Activated B cell treated with CpG ODN at 0.5 μM for 24 hours (primary cell): ENCODE measurements at regions not wholly inside any gene's neighbourhood (a gene's known extent, or its start where the extent isn't known, plus 50 kb on each side); places are given as distances from the start of the nearest gene placed in this dataset.

ENCODE experiments used
- ATAC-seq: fragments of 200-7000 bp; cut with Tn5 transposase; one replicate; pipeline ENCODE4 v1.10.0; 2021; ENCODE audit warnings: low read depth, mild to moderate bottlenecking, moderate library complexity
- CTCF ChIA-PET: fragments of 350-600 bp; sonication (Branson Sonifier 250); formaldehyde crosslinking; loops from one replicate; lab custom pipeline; 2021; ENCODE audit warnings: antibody characterized with exemption; lab: Charles Lee
- POLR2A ChIA-PET: fragments of 350-600 bp; sonication (Branson Sonifier 250); formaldehyde crosslinking; loops from one replicate; lab custom pipeline; 2021; ENCODE audit warnings: antibody characterized with exemption; lab: Charles Lee
- DNase-seq: peaks from one replicate; pipeline ENCODE4 v3.0.0; 2022
- H3K27ac Mint-ChIP-seq: one replicate; pipeline ENCODE4 v1.8.0; 2020; ENCODE audit warnings: mixed read lengths
- H3K27me3 Mint-ChIP-seq: one replicate; pipeline ENCODE4 v1.8.0; 2021; ENCODE audit warnings: mixed read lengths
- H3K36me3 Mint-ChIP-seq: one replicate; pipeline ENCODE4 v1.8.0; 2021; ENCODE audit warnings: low read depth, mixed read lengths
- H3K4me1 Mint-ChIP-seq: one replicate; pipeline ENCODE4 v1.8.0; 2021; ENCODE audit warnings: mixed read lengths
- H3K4me3 Mint-ChIP-seq: one replicate; pipeline ENCODE4 v1.8.0; 2020; ENCODE audit warnings: mild to moderate bottlenecking, mixed read lengths
- H3K9me3 Mint-ChIP-seq: one replicate; pipeline ENCODE4 v1.8.0; 2020; ENCODE audit warnings: mixed read lengths
- CTCF ChIP-seq: fragments of 200-600 bp; IDR thresholded peaks from one replicate; pipeline ENCODE4 v1.8.0; 2022; ENCODE audit warnings: antibody characterized with exemption, mild to moderate bottlenecking
- intact Hi-C: fragments of 100-400 bp; cut with micrococcal nuclease; formaldehyde crosslinking; loops from one replicate; pipeline ENCODE4 v1.15.1; 2024

DNA sequence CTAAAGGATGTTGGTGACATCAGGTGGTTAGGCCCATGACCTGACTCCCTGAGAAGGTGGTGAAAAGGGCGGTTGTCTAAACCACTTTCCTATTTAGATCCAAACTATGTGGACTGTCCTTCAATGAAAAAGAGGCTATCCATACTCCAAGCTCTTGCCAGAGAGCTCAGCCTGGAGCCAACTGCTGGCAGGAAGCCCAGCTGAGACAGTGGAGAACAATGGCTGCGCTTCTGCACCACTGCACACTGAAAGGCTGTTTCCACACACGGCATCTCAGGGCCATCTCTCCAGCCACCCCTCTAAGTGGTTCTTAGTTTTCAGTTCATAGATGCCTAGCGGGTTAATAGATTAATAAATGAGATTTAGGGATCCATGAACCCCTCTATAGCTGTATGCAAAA is 488.8 kb upstream of the ZMIZ1 start:
- DNase-seq (no peak), ATAC-seq (no peak)
- Mint-ChIP-seq H3K36me3 (no peaks in the 10 kb centered on the region), H3K9me3 (no peaks in the 10 kb centered on the region), H3K4me3 (no peak overlapping the region), H3K4me1 (peaks cover 18% of the 10 kb centered on the region), H3K27me3 (no peaks in the 10 kb centered on the region), H3K27ac (no peak overlapping the region)
- ChIA-PET POLR2A (no interaction called here), CTCF (no interaction called here)
- intact Hi-C loops: loop anchor here (1.0 kb wide), 1 partner anchor 551 kb away; the partner anchor contains the start of gene POLR3A
- TF ChIP-seq CTCF: no peak

GRCh38 chr10:78581133-78581694 is 487.6 kb upstream of the ZMIZ1 start:
- POLR2A ChIA-PET: no interaction called here
- H3K9me3 Mint-ChIP-seq: no peaks in the 10 kb centered on the region
- ATAC-seq (no peak), DNase-seq (no peak)
- H3K4me3 Mint-ChIP-seq: no peak overlapping the region
- intact Hi-C loops: no loop called here
- H3K27me3 Mint-ChIP-seq: peaks cover 3% of the 10 kb centered on the region
- no peak for TF ChIP-seq CTCF
- no peaks in the 10 kb centered on the region for H3K36me3 Mint-ChIP-seq
- H3K4me1 Mint-ChIP-seq: peaks cover 18% of the 10 kb centered on the region
- H3K27ac Mint-ChIP-seq: no peak overlapping the region
- CTCF ChIA-PET: no interaction called here

DNA sequence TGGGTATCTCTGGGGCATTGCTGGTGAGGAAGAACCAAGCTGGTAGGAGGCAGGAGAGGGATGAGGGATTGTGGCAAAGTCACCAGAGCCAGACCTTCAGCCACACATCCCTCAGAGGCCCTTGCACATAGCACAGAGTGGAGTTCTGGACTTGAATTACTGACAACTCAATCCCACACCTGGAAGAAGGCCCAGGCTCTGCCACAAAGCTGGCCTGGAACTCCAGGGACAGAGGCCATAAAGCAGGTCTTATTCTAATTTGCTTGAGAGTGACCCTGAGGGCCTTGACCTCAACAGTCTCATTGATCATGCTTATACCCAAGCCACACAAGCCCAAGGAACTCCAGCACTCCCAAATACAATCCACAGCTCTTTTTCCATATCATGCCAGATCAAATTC is 486.2 kb upstream of the ZMIZ1 start:
- DNase-seq (no peak), ATAC-seq (no peak)
- Mint-ChIP-seq H3K27ac (no peak overlapping the region), H3K9me3 (no peaks in the 10 kb centered on the region), H3K27me3 (peaks cover 3% of the 10 kb centered on the region), H3K36me3 (no peaks in the 10 kb centered on the region), H3K4me1 (peaks cover 18% of the 10 kb centered on the region), H3K4me3 (no peak overlapping the region)
- intact Hi-C loops: no loop called here
- no peak for TF ChIP-seq CTCF
- ChIA-PET CTCF (no interaction called here), POLR2A (no interaction called here)

DNA sequence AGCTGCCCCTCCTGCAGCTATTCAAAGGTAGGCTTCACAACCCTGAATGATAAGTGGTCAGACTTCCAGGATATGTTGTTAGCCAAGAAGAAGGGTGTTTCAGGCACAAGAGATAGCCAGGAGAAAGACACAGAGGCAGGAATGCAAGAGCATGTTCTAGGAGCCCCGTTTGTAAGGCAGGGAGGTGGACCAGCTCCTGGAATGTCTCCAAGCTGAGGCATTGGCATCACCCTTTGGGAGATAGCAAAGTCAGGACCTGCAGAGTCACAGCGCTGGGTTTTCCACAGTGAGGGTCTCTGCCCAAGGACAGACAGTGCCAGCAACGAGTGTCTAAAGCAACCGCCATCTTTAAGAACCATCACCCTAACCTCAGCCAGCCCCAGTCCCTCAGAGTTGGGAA is 484.5 kb upstream of the ZMIZ1 start:
- no peak for TF ChIP-seq CTCF
- intact Hi-C loops: no loop called here
- Mint-ChIP-seq H3K36me3 (no peaks in the 10 kb centered on the region), H3K4me1 (peaks cover 4% of the 10 kb centered on the region), H3K27me3 (peaks cover 3% of the 10 kb centered on the region), H3K4me3 (no peak overlapping the region), H3K9me3 (no peaks in the 10 kb centered on the region), H3K27ac (no peak overlapping the region)
- CTCF ChIA-PET: no interaction called here
- DNase-seq: no peak
- ATAC-seq: no peak
- POLR2A ChIA-PET: no interaction called here

DNA sequence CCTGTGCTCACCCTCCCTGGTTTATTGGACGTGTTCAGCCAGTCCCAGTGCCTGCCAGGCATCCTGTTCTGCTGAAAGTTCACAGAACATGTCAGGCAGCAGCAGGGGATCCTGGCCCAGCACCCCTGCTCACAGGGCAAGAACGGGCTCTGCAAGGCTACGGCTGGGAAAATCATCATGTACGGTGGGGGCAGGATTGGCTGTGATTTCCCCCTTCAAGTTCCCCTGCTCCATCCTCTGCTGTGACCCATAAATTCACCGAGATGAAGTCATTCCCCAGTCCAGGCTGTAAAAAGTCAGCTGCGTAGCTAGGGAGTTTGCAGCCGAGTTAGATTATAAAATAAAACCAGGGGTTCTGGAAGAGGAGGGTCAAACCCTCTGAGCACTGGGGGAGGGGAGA is 484.1 kb upstream of the ZMIZ1 start:
- Mint-ChIP-seq H3K27me3 (peaks cover 3% of the 10 kb centered on the region), H3K4me1 (no peaks in the 10 kb centered on the region), H3K27ac (no peak overlapping the region), H3K4me3 (no peak overlapping the region), H3K9me3 (no peaks in the 10 kb centered on the region), H3K36me3 (no peaks in the 10 kb centered on the region)
- DNase-seq (no peak), ATAC-seq (no peak)
- CTCF ChIA-PET: no interaction called here
- intact Hi-C loops: no loop called here
- POLR2A ChIA-PET: no interaction called here
- TF ChIP-seq CTCF: no peak
